ENCODE measurements at regions not wholly inside any gene's neighbourhood (a gene's known extent, or its start where the extent isn't known, plus 50 kb on each side); places are given as distances from the start of the nearest gene placed in this dataset.

GRCh38 chr22:47391169-47392053, 629.0 kb downstream of the TBC1D22A start:
- no peak for DNase-seq (ENCODE audit: low spot score)
- ATAC-seq (ENCODE audit: low FRiP score) = no peak
- no peak for TF ChIP-seq CTCF (IDR thresholded peaks at IDR 0.05)

GRCh38 chr22:47390026-47390970, 627.8 kb downstream of the TBC1D22A start:
- ATAC-seq (ENCODE audit: low FRiP score) (no peak), DNase-seq (ENCODE audit: low spot score) (no peak)
- TF ChIP-seq CTCF (IDR thresholded peaks at IDR 0.05) = no peak

DNA sequence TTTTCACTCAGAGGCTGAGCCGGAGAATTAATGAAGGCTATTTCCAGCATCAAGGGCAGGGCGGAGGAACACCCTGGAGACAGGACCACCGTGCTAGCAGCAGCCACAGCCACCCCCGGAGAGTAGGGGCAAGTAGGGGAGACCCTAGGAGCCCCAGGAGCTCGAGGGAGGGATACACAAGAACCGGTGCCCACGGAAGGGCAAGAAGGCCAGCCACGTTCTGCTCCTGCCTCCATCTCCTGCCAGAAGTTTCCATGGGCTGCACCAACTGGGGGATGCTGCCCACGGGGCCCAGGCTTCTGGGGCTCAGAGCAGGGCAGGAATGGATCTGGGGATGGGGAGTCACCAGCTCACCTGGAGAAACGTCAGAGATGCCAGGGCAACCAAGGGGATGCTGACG, 626.8 kb downstream of the TBC1D22A start:
- TF ChIP-seq CTCF (IDR thresholded peaks at IDR 0.05) = no peak
- DNase-seq (ENCODE audit: low spot score) (no peak), ATAC-seq (ENCODE audit: low FRiP score) (no peak)

DNA sequence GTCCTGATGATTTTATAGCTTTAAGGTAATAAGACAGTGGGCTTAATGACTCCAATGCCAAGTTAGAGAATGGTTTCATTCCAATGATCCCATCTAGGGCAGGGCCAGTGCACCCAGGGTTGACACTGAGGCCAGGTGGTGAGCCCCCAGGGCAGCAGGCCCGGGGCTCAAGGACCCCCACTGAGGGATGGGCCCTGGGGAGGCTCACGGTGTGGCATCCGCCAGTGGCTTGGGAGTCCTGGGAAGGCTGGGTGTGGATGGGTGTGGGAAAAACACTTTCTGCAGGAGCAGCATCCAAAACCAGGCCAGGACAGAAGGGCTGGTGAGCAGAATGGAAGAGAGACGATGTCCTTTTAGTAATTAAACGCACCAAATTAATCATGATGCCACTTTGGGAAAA, 626.3 kb downstream of the TBC1D22A start:
- DNase-seq (ENCODE audit: low spot score) (no peak), ATAC-seq (ENCODE audit: low FRiP score) (no peak)
- no peak for TF ChIP-seq CTCF (IDR thresholded peaks at IDR 0.05)

- no peak for ATAC-seq (ENCODE audit: low FRiP score)
- no peak for TF ChIP-seq CTCF (IDR thresholded peaks at IDR 0.05)
- no peak for DNase-seq (ENCODE audit: low spot score)
These were observed 625.9 kb downstream of the TBC1D22A start for GRCh38 chr22:47388331-47388730.

DNA sequence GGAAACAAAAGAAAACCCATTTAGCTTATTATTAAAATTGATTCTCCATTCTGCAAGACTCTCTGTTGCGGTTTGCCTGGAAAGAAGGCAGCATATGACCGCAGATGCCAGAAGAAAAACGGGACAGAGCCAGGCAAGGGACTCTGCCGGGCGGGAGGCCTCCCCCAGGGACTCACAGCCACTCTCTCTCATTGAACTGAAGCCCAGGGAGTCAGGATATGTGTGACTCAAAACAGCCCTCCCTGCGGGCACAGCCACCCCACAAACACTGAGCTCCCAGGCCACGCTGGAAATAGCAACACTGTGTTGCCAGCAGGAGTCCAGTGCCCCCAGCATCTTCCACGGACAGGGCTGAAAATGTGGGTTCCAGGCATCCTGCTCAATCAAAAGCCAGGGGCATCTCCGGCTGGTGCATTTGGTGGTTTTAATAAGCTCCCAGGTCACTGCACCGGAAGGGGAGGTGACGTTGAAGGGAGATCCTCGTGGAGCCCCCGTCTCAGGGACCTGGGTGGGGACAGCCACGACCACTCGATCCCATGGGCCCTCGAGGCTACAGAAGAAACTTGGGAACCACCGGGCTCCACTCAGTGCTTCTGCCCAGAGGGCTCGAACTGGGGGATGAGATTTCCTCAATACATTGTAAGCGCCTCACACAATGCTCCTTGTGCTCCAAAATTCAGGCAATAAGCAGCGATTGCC, 624.5 kb downstream of the TBC1D22A start:
- ATAC-seq (ENCODE audit: low FRiP score) (no peak), DNase-seq (ENCODE audit: low spot score) (no peak)
- TF ChIP-seq CTCF (IDR thresholded peaks at IDR 0.05) = no peak

Data from omental fat pad (tissue), 3 donors.